Stomach (tissue), 4 donors: ENCODE measurements at regions not wholly inside any gene's neighbourhood (a gene's known extent, or its start where the extent isn't known, plus 50 kb on each side); places are given as distances from the start of the nearest gene placed in this dataset.

ENCODE experiments used
- CTCF ChIP-seq, 7 experiments: fragments of 450-650 bp in 4 of 7; fragments of 200-600 bp in 3 of 7; sonication (generic) in 3 of 7; IDR thresholded peaks; one replicate each; pipeline ENCODE4 v1.5.1; 2016 to 2019; ENCODE audit warnings: antibody characterized with exemption in 7 of 7, control low read depth in 2 of 7, mild to moderate bottlenecking in 1 of 7
- EP300 ChIP-seq: sonication (generic); formaldehyde crosslinking; IDR thresholded peaks from one replicate; pipeline ENCODE4 v1.6.1; 2017; ENCODE audit warnings: antibody characterized with exemption
- POLR2AphosphoS5 ChIP-seq, 3 donors: sonication (generic); formaldehyde crosslinking; IDR thresholded peaks; one replicate each; pipeline ENCODE4 v1.6.1; 2016; ENCODE audit warnings: antibody characterized with exemption in 3 of 3

- TF ChIP-seq CTCF (IDR thresholded peaks at IDR 0.05) (no peak), POLR2AphosphoS5 (IDR thresholded peaks at IDR 0.05) (no peak), EP300 (no peak)
These were observed 266.7 kb upstream of the SULF2 start for GRCh38 chr20:48051794-48052474.
